K562 (cell line): ENCODE measurements at regions not wholly inside any gene's neighbourhood (a gene's known extent, or its start where the extent isn't known, plus 50 kb on each side); places are given as distances from the start of the nearest gene placed in this dataset.

ENCODE experiments used
- ATAC-seq: fragments of 200-7000 bp; cut with Tn5 transposase; 3 replicates; pipeline ENCODE4 v1.9.1; 2020; ENCODE audit warnings: moderate library complexity
- BruUV-seq: library from RNA; stranded (reverse); fragments of 400-500 nt; replicated peaks from 2 replicates; lab custom pipeline; 2021; lab: Mats Ljungman, UMichigan
- CTCF ChIA-PET: fragments of 300-600 bp; formaldehyde crosslinking; extraction: SDS; loops from one replicate; lab custom pipeline; 2021; ENCODE audit warnings: low intra/inter-chr PET ratio; lab: Yijun Ruan, JAX
- POLR2A ChIA-PET: fragments of 300-600, 350-650 bp; sonication (Branson Sonifier 250); formaldehyde crosslinking; extraction: SDS; loops from one replicate; lab custom pipeline; 2021; ENCODE audit warnings: antibody characterized with exemption, inconsistent platforms; lab: Yijun Ruan, JAX
- DNase-seq, 4 experiments: peaks; one replicate each; pipeline versions ENCODE4 v3.0.0 to v3.0.0-alpha.2; 2011 to 2018; ENCODE audit warnings: low spot score in 3 of 4, mixed read lengths in 3 of 4; ENCODE audit errors: extremely low read depth in 1 of 4
- FAIRE-seq: peaks from 2 replicates; lab custom pipeline; 2011; peaks lifted over from hg19 to GRCh38; lab: Jason Lieb, UNC
- H2AFZ ChIP-seq: 2 replicates; pipeline ENCODE4 v1.6.0; 2011; ENCODE audit warnings: low read depth, low read length, control low read depth, inconsistent platforms
- H3K27ac ChIP-seq: fragments of 200-600 bp; 3 replicates; pipeline ENCODE4 v1.8.0; 2011; ENCODE audit warnings: low read depth, mild to moderate bottlenecking, control low read depth, inconsistent platforms, low read length, moderate library complexity, mixed read lengths; ENCODE audit errors: extremely low read depth
- H3K27me3 ChIP-seq, 2 experiments: fragments of 300-600 bp in 1 of 2; 2 replicates in 1 of 2; 3 replicates in 1 of 2; pipeline versions ENCODE4 v1.6.0 to v1.8.0; 2011; ENCODE audit warnings: inconsistent platforms in 2 of 2, low read length in 2 of 2, mild to moderate bottlenecking in 1 of 2, mixed read lengths in 1 of 2, moderate library complexity in 1 of 2; ENCODE audit not compliant: control insufficient read depth in 2 of 2, insufficient read depth in 2 of 2
- H3K36me3 ChIP-seq: fragments of 300-600 bp; 3 replicates; pipeline ENCODE4 v1.8.0; 2011; ENCODE audit warnings: mild to moderate bottlenecking, low read length, inconsistent platforms; ENCODE audit not compliant: control insufficient read depth, insufficient read depth
- H3K4me1 ChIP-seq, 2 experiments: fragments of 200-600 bp in 1 of 2; replicated peaks in 1 of 2; 2 replicates in 1 of 2; 3 replicates in 1 of 2; pipeline versions ENCODE4 v1.5.1 to v1.8.0; 2011; ENCODE audit warnings: inconsistent platforms in 2 of 2, low read length in 2 of 2, mild to moderate bottlenecking in 1 of 2, mixed read lengths in 1 of 2, moderate library complexity in 1 of 2; ENCODE audit not compliant: control insufficient read depth in 2 of 2, insufficient read depth in 2 of 2
- H3K4me2 ChIP-seq: 2 replicates; pipeline ENCODE4 v1.6.1; 2011; ENCODE audit warnings: low read length, control low read depth, inconsistent platforms, mixed read lengths; ENCODE audit not compliant: insufficient read depth
- H3K4me3 ChIP-seq: fragments of 200-600 bp; sonication (generic), shearing (Covaris generic); 2 replicates; pipeline ENCODE4 v1.5.1; 2016; ENCODE audit warnings: control low read depth, inconsistent platforms
- H3K79me2 ChIP-seq: fragments of 200-600 bp; 3 replicates; pipeline ENCODE4 v1.8.0; 2011; ENCODE audit warnings: low read length, inconsistent platforms; ENCODE audit not compliant: control insufficient read depth, insufficient read depth
- H3K9ac ChIP-seq, 2 experiments: 2 replicates each; pipeline versions ENCODE4 v1.6.0 to v1.6.1; 2011; ENCODE audit warnings: low read depth in 2 of 2, low read length in 2 of 2, control low read depth in 1 of 2, inconsistent platforms in 1 of 2, mild to moderate bottlenecking in 1 of 2, mixed read lengths in 1 of 2; ENCODE audit not compliant: insufficient read depth in 1 of 2
- H3K9me1 ChIP-seq: one replicate; pipeline ENCODE4 v1.6.0; 2011; ENCODE audit warnings: inconsistent platforms, mild to moderate bottlenecking, low read length, moderate library complexity; ENCODE audit not compliant: control insufficient read depth, insufficient read depth
- H3K9me3 ChIP-seq: replicated peaks from 2 replicates; pipeline ENCODE4 v1.5.1; 2011; ENCODE audit warnings: low read depth, low read length, inconsistent platforms; ENCODE audit not compliant: control insufficient read depth, insufficient read depth
- H4K20me1 ChIP-seq: replicated peaks from 2 replicates; pipeline ENCODE4 v1.6.1; 2011; ENCODE audit warnings: low read length, inconsistent platforms, mixed read lengths; ENCODE audit not compliant: control insufficient read depth, insufficient read depth
- BACH1 ChIP-seq: fragments of 200-800 bp; sonication (Bioruptor generic); IDR thresholded peaks from 2 replicates; pipeline ENCODE4 v1.6.1; 2016; ENCODE audit warnings: missing genetic modification characterization, missing compliant biosample characterization
- IFI16 ChIP-seq: fragments of 250-450 bp; sonication (Bioruptor Pico); IDR thresholded peaks from 2 replicates; pipeline ENCODE4 v2.1.2; 2022; ENCODE audit warnings: mild to moderate bottlenecking, inconsistent platforms
- MBD2 ChIP-seq: sonication (generic); IDR thresholded peaks from 2 replicates; pipeline ENCODE4 v1.6.1; 2016; ENCODE audit warnings: low read depth, borderline replicate concordance
- NCOA4 ChIP-seq: fragments of 450-650 bp; IDR thresholded peaks from 2 replicates; pipeline ENCODE4 v1.6.1; 2018; ENCODE audit warnings: mild to moderate bottlenecking; ENCODE audit not compliant: partially characterized antibody
- NFYB ChIP-seq: IDR thresholded peaks from 2 replicates; pipeline ENCODE4 v1.6.1; 2011; ENCODE audit warnings: mild to moderate bottlenecking, moderate library complexity; ENCODE audit not compliant: insufficient read length; ENCODE audit errors: extremely low read depth
- TFAM ChIP-seq: fragments of 250-450 bp; sonication (Bioruptor Pico); conservative IDR thresholded peaks from 2 replicates; pipeline ENCODE4 v1.5.0; 2021; ENCODE audit warnings: mild to moderate bottlenecking, moderate library complexity
- TGIF2 ChIP-seq: sonication (generic); formaldehyde crosslinking; IDR thresholded peaks from 2 replicates; pipeline ENCODE4 v1.8.1; 2022; ENCODE audit warnings: mild to moderate bottlenecking, missing genetic modification reagents, moderate library complexity
- ZFX ChIP-seq: sonication (generic); formaldehyde crosslinking; IDR thresholded peaks from 2 replicates; pipeline ENCODE4 v1.8.0; 2022; ENCODE audit warnings: mild to moderate bottlenecking, missing genetic modification reagents, moderate library complexity
- ZKSCAN3 ChIP-seq: fragments of 250-450 bp; sonication (Bioruptor Pico); IDR thresholded peaks from 2 replicates; pipeline ENCODE4 v1.4.0; 2020
- ZNF253 ChIP-seq: fragments of 250-450 bp; sonication (Bioruptor Pico); conservative IDR thresholded peaks from 2 replicates; pipeline ENCODE4 v1.6.1; 2021; ENCODE audit warnings: mild to moderate bottlenecking
- ZNF436 ChIP-seq: fragments of 250-450, 450-650 bp; sonication (Bioruptor Pico); formaldehyde crosslinking; IDR thresholded peaks from 2 replicates; pipeline ENCODE4 v1.7.0; 2020; ENCODE audit warnings: mild to moderate bottlenecking
- WGBS: fragments of 100-300 bp; shearing (Covaris generic); methylation state at CpG from one replicate; pipeline ENCODE4 v1.1.6; 2016; ENCODE audit warnings: low coverage, mixed read lengths; ENCODE audit not compliant: insufficient coverage; ENCODE audit errors: missing lambda C conversion rate; 5-methylcytosine and 5-hydroxymethylcytosine counted together
- in situ Hi-C: fragments of 300-500 bp; cut with MboI; formaldehyde crosslinking; loops from 4 replicates; pipeline ENCODE4 v1.15.0; 2018; ENCODE audit warnings: inconsistent platforms, mixed read lengths
- intact Hi-C: fragments of 100-400 bp; cut with micrococcal nuclease; formaldehyde crosslinking; loops from 2 replicates; pipeline ENCODE4 v1.14.2; 2022
- TF ChIP-seq, protein P1 (sequence below): fragments of 250-450 bp; sonication (Bioruptor Pico); IDR thresholded peaks from 2 replicates; pipeline ENCODE4 v1.8.0; 2022; ENCODE audit warnings: moderate library complexity, mild to moderate bottlenecking, inconsistent platforms
- TF ChIP-seq, protein P2 (sequence below): sonication (generic); formaldehyde crosslinking; IDR thresholded peaks from 2 replicates; pipeline ENCODE4 v1.8.0; 2022; ENCODE audit warnings: missing genetic modification reagents, mild to moderate bottlenecking, moderate library complexity, borderline replicate concordance
- TF ChIP-seq, protein P3 (sequence below): fragments of 250-450 bp; sonication (Bioruptor Pico); IDR thresholded peaks from 2 replicates; pipeline ENCODE4 v1.5.0; 2021
- TF ChIP-seq, protein P4 (sequence below): IDR thresholded peaks from 2 replicates; pipeline ENCODE4 v1.6.1; 2014; ENCODE audit warnings: antibody characterized with exemption
- TF ChIP-seq, protein P5 (sequence below): sonication (generic); formaldehyde crosslinking; IDR thresholded peaks from 2 replicates; pipeline ENCODE4 v1.8.0; 2022; ENCODE audit warnings: missing genetic modification reagents, mild to moderate bottlenecking, borderline replicate concordance

DNA sequence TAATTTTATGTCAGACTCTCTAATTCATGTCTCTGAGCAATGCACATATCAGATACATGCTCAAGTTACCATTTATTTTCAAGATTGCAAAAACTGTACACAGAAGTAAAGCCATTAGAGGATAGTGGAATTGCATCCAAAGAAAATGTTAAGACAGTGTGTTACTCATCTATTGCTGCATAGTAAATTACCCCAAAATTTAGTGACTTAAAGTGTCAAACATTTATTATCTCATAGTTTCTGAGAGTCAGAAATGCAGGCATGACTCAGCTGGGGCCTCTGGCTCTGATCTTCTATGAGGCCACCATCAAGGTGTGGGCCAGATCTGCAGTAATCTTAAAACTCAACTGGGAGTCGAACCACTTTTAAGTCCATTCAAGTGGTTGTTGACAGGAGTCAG lies 275.2 kb downstream of the QDPR start:
- Histone ChIP-seq H3K9me1 (no peaks in the 10 kb centered on the region), H3K4me3 (no peak overlapping the region), H3K9me3 (no peaks in the 10 kb centered on the region), H3K27me3 (no peaks in the 10 kb centered on the region; a peak in 1 of 5 replicates), H3K27ac (no peak overlapping the region), H3K36me3 (no peaks in the 10 kb centered on the region), H4K20me1 (no peaks in the 10 kb centered on the region), H3K4me1 (no peaks in the 10 kb centered on the region), H3K79me2 (no peaks in the 10 kb centered on the region), H3K4me2 (no peak overlapping the region), H3K9ac (no peak overlapping the region), H2AFZ (no peak overlapping the region; the same call in 1 of the 2 replicates)
- TF ChIP-seq TFAM (CRISPR knock-in tag) (no peak), ZFX (CRISPR knock-in tag) (no peak), ZNF253 (CRISPR knock-in tag) (no peak), ZKSCAN3 (no peak), NFYB (no peak), MBD2 (no peak), TGIF2 (CRISPR knock-in tag) (no peak), IFI16 (CRISPR knock-in tag) (no peak), ZNF436 (CRISPR knock-in tag) (no peak), NCOA4 (no peak), BACH1 (tag) (no peak)
- TF ChIP-seq, protein P1, sequence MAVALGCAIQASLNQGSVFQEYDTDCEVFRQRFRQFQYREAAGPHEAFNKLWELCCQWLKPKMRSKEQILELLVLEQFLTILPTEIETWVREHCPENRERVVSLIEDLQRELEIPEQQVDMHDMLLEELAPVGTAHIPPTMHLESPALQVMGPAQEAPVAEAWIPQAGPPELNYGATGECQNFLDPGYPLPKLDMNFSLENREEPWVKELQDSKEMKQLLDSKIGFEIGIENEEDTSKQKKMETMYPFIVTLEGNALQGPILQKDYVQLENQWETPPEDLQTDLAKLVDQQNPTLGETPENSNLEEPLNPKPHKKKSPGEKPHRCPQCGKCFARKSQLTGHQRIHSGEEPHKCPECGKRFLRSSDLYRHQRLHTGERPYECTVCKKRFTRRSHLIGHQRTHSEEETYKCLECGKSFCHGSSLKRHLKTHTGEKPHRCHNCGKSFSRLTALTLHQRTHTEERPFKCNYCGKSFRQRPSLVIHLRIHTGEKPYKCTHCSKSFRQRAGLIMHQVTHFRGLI (CRISPR knock-in tag), result no peak
- TF ChIP-seq, protein P2, sequence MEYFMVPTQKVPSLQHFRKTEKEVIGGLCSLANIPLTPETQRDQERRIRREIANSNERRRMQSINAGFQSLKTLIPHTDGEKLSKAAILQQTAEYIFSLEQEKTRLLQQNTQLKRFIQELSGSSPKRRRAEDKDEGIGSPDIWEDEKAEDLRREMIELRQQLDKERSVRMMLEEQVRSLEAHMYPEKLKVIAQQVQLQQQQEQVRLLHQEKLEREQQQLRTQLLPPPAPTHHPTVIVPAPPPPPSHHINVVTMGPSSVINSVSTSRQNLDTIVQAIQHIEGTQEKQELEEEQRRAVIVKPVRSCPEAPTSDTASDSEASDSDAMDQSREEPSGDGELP (CRISPR knock-in tag), result no peak
- TF ChIP-seq, protein P3, sequence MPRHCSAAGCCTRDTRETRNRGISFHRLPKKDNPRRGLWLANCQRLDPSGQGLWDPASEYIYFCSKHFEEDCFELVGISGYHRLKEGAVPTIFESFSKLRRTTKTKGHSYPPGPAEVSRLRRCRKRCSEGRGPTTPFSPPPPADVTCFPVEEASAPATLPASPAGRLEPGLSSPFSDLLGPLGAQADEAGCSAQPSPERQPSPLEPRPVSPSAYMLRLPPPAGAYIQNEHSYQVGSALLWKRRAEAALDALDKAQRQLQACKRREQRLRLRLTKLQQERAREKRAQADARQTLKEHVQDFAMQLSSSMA (CRISPR knock-in tag), result no peak
- TF ChIP-seq, protein P4, sequence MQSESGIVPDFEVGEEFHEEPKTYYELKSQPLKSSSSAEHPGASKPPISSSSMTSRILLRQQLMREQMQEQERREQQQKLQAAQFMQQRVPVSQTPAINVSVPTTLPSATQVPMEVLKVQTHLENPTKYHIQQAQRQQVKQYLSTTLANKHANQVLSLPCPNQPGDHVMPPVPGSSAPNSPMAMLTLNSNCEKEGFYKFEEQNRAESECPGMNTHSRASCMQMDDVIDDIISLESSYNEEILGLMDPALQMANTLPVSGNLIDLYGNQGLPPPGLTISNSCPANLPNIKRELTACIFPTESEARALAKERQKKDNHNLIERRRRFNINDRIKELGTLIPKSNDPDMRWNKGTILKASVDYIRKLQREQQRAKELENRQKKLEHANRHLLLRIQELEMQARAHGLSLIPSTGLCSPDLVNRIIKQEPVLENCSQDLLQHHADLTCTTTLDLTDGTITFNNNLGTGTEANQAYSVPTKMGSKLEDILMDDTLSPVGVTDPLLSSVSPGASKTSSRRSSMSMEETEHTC, result no peak
- TF ChIP-seq, protein P5, sequence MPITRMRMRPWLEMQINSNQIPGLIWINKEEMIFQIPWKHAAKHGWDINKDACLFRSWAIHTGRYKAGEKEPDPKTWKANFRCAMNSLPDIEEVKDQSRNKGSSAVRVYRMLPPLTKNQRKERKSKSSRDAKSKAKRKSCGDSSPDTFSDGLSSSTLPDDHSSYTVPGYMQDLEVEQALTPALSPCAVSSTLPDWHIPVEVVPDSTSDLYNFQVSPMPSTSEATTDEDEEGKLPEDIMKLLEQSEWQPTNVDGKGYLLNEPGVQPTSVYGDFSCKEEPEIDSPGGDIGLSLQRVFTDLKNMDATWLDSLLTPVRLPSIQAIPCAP (CRISPR knock-in tag), result no peak
- FAIRE-seq (no peak), ATAC-seq (no peak), DNase-seq (no peak)
- POLR2A ChIA-PET, result no interaction called here
- BruUV-seq, result no TSS peak
- 0% methylated on average over 1 of the region's 1 CpG for WGBS
- intact Hi-C loops (no loop called here), in situ Hi-C loops (no loop called here)
- CTCF ChIA-PET, result no interaction called here
